HG02884 (cell line): ENCODE measurements at regions not wholly inside any gene's neighbourhood (a gene's known extent, or its start where the extent isn't known, plus 50 kb on each side); places are given as distances from the start of the nearest gene placed in this dataset.
"Not testable (repeated sequence)": the region's sequence is repeated elsewhere in the genome, so short reads cannot be mapped to it uniquely, and the experiment has no call there.

Source experiments
- ATAC-seq: cut with Tn5 transposase; IDR thresholded peaks from one replicate; pipeline ENCODE4 v1.9.1; 2021; ENCODE audit warnings: mild to moderate bottlenecking, moderate library complexity; ENCODE audit not compliant: unreplicated experiment

DNA sequence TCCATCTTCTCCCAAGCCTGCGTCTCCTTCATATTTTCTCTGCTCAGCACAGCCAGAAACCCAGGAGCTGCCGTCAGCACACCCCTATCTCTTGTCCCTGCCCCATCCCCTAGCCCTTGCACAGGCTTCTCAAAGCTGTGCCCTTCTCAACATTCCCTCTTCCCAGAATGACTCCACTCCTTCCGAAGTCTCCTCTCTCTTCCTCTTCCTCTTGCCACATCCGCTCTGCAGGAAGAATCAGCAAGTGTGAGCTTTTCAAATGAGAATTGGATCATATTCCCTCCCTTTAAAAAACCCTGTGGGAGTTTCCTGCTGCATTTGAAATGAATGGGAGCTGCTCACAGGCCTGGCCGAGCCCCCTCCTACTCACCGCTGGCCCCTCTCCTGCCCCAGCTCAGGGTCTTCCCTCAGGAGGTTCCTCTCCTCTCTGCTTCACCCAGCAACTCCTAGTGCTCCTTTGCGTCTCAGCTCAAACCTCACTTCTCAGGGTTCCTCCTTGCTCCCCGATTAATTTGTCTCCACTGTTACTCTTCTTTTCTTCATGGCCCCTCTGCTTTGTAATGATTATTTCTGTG, 528.5 kb upstream of the CCDC196 start:
- ATAC-seq, result no peak

DNA sequence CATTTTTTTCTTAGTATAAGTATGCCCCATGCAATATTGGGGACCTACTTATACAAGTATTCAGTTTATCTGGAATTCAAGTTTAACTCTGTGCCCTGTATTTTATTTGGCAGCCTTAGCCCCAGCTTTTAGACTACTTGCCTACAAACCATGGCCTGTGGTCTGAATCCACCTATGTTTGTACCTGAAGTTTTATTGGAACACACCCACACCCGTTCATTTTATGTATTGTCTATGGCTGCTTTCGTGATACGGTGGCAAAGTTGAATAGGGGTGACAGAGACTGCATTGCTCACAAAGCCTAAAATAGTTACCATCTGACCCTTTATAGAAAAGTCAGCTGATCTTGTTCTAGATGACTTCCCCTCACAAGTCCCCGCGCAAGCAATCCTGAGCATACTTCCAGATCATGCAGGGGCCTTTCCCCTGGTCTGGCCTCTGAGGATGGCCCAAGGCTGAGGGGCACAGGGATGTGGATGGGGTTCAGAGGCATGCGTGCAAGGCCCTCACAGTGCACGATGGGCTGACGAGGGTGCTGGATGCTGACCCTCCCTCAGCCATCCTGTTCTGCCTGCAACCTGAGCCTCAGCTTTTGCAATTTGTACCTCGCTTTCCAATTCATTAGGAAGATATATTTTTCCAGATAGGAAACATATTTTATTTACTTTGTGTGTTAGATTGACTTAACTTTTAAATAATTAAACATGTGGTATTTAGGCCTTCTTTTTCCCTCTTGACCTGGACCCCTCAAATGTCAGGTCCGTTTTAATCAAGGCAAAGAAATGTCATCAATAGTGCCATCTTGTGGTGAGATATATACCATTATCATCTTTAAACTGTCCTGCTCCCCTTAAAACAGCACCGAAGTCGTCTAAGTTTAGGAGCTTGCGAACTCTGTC, 527.3 kb upstream of the CCDC196 start:
- no peak for ATAC-seq

DNA sequence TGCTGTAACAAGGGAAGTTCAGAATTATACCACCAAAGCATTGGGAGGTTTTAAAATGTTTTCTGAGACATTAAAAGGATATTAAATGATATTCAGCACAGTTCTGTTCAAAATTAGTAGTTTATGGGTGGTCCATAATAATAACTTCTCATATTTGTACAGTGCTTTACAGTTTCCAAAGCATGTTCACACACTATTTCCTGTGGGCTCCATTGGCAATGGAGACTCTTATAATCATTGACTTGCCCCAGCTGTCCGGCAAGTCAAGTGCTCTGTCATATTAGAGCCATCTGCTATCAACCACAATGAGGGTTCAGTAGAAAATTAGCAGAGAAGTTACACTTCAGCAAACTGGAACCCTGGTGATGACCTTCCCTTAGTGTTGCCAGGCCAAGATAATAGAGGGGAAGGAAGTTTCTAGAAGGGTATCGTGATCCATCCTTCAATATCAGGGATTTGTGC, 526.6 kb upstream of the CCDC196 start:
- ATAC-seq, result no peak

DNA sequence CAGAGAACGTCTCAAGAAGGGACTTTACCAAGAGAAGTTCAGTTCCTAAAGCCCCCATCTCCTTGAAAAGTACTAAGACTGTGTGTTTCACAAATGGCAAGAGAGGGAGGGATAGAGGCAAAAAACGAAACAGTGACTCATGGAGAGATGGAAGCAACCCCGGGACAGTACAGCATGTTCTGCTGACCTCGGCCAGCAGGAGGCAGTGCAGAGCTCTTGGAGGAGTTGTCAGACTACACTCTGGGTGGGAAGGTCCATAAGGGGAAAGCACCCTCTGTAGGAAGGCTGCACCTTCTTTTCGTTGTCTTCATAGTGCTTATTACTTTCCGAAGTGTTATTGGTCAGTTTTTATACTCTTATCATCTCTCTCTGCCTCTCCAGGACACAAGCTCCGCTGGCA, 525.2 kb upstream of the CCDC196 start:
- no peak for ATAC-seq

DNA sequence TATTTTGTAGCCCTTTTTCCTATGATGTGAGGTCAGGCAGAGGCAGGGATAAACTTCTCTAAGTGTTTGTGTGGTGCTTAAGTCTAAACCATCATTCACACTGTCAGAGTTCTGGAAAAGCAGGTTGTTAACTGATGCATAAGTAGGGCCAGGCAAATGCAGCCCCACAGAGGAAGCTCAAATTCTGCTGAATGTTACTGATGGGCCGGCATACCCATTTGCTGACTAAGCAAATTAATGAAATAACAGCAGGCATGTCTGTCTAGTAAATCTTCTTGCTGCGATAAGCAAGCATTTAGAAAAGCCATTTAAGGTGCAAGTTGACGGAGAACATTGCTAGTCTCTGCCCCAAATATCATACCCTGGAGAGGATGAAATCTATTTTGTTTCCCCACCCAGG, 523.2 kb upstream of the CCDC196 start:
- ATAC-seq, result no peak

DNA sequence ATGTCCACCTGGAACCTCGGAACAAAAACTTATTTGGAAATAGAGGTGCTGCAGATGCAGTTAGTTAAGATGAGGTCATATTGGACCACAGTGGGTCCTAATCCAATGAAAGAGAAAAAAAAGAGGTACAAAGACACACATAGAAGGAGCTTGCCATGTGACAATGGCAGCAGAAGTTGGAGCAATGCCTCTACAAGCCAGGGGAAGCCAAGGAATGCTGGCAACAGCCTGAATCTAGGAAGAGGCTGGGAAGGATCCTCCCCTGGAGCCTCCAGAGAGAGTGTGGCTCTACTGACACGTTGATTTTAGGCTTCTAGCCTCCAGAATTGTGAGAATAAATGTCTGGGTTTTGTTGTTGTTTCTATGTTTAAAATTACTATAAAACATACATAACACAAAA, 521.8 kb upstream of the CCDC196 start:
- ATAC-seq, result no peak

DNA sequence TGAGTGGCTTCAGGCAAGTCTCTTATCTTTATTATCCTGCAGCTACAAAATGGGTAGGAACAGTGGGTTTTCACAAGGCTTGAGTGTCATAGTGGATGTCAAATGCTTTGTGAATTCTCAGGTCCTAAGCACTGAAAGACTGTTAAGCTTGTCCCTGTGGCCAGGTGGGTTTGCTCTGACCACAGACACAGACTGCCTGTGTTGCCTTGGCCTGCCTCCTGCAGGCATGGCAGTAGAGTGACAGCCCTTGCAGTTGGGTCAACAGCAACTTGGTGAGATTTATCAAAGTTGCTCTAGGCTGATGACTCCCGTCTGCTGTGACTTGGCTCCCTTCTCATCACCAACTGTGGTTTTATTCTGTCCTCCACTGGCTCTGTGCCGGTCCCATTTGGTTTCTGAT, 520.0 kb upstream of the CCDC196 start:
- ATAC-seq, result no peak

DNA sequence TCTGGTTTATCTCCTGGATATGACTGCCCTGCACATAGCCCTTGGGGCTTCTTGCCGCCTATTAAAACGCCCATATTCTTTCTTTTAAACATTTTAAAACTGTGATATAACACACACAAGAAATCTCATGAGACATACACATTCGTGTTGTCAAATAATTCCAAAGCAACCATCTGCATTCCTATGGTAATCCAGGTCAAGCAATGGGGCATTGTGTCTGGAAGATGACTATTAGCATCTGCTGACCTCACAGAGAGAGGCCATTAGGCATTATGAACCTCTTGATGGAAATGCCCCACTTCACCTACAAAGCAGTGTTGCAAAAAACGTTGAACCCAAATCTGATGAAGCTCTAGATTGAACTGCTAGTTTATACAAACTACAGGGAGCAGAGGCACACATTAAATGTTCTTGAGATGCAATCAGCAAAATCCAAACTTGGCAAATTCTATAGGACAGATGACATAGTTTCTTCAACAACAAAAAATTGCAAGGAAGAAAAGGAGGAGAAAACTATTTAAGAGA, 513.8 kb upstream of the CCDC196 start:
- ATAC-seq, result no peak

DNA sequence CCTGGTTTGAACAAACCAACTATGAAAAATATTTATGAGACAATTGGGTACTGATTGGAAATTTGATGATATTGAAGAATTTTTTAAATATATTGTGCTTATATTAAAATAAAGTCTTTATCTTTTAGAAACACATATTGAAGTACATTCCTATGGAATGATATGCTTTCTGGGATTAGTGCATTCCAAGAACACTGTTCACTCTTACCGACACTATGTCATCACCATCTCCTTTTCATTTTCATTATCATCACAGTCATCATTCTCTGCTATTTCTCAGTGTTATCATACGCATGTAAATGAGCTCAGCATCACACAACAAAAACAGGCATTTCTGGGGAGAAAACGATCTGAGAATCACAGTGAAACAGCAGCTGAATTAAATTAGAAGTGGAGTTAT, 513.3 kb upstream of the CCDC196 start:
- ATAC-seq, result no peak

DNA sequence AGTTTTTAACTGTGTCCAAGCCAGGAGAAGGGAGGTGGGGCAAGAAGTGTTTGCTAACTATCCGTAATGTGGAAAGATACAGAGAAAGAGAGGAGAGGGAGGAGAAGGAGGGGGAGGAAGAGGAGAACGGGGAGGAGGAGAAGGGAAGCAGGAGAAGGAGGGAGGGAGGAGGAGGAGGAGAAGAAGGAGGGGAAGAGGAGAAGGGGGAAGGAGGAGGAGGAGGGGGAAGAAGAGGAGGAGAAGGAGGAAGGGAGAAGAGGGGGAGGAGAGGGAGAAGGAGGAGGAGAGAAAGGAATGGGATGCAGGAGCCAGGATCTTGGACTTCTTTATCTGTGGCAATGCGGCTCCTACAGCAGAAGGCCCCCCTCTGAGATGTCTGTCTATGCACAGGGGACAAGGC, 510.3 kb upstream of the CCDC196 start:
- ATAC-seq, result no peak

DNA sequence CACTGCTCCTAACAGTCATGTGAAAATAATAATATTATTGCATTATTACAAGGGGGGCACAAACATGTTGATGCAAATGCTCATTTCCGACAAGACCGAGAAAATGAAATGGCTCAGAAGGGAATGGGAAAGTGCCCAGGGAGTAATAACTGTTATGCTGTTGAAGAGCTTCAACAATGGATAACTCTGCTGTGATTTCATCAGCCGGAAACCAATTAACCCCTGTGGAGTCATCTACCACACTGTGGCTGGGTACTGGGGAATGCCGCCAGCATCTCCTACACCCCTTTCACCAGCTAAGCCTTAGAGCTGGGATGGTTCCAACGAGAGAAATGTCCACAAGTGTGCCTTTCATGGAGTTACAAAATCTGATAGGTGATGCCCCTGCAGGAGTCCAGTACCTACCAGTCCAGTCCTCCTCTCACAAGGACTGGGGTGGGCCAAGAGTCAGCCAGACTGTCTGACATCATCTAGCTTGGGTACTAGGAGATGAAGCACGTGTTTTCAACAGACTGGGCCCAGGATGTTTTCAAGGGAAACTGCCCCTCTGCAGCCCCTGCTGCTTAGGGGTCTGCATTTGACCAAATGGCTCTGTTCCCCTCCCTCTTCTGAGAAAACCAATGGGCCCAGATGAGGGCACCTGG, 509.3 kb upstream of the CCDC196 start:
- ATAC-seq, result no peak

DNA sequence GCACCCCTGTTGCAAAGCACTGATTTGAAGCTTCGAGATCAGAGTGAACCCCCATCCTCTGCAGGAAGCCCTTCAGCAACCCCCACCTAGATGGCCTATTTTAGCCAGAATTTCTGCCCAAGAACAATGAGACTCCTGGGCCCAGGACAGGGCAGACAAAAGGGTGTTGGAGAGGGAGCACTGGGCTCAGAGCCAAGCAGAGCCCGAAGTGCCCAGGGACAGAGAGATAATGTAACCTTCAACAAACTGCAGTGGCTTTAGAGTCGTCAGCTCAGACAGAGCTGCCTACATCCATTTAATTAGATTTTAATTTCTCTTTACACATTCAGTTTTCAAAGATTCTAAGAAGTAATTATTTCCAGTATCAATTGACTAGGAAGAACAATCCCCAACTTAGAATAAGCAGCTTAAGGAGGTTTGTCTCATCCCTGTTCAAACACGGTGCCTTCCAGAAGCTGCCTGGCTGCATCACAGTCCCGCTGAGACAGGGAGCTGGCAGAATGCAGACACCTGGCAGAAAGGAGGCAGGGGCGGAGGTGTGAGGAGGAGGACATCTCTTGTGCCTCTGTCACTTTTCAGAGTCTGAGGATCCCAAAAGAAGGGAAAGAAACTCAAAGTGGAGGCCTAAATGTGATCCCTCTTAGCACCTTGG, 504.9 kb upstream of the CCDC196 start:
- no peak for ATAC-seq

DNA sequence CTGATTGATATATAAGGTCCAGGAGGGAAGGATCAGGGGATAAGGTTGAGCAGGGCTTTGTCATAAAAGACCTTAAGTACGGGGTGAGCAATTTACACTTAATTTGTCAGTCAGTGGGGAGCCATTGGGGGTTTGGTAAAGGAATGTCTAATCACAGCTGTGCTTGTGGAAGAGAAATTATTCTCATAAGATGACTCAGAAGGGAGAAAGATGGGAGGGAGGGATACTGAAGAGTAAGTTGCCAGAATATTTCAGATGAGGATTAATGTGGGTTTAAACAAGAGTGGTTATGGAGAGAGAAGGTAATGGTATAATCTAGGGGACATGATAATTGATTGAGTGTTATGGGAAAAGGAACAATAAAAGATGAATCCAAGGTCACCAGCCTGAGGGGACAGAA, 500.1 kb upstream of the CCDC196 start:
- no peak for ATAC-seq

DNA sequence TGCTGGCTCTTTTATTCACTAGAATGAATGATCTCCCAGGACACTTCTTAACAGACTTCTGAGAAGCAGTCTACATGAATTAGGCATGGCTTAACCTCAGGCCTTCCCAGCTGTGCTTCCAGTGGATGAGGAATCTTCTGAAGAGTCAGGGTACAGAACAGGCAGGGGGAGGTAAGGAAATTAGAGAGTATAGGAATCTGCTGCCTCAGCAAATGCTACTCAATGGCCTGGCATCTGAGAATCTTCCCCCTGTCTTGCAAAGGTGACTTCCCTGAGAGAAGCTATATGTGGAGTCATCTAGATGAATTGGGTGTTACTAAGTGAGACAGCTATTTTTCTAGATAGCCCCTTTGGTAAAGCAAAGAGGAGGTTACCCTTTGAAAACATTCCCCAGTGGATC, 496.2 kb upstream of the CCDC196 start:
- ATAC-seq, result no peak

DNA sequence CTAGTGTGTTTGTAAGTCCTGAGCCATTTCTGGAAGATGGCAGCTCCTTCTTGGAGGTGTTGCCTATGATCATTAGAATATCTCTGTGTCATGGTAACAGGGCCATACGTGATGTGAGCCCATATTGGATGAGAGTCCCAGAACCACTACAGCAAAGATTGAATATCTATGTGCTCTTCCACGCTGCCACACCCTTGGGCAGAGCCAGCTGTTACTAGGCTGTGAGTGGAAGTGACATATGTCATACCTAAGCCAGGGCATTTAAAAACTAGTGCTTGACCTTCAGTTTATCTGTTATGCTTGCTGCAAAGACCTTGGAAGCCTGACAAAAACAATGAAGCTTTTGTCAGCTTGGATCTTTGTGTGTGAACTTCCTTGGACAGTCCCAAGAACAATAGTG, 495.1 kb upstream of the CCDC196 start:
- ATAC-seq, result no peak

DNA sequence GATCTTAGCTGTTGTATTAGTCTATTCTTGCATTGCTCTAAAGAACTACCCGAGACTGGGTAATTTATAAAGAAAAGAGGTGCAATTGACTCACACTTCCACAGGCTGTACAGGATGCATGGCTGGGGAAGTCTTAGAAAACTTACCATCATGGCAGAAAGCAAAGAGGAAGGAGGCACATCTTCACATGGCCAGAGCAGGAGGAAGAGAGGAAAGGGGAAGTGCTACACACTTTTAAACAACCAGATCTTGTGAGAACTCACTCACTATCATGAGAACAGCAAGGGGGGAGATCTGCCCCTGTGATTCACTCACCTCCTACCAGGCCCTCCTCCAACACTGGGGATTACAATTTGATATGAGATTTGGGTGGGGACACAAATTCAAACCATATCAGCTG, 494.2 kb upstream of the CCDC196 start:
- ATAC-seq, result not testable (repeated sequence)

DNA sequence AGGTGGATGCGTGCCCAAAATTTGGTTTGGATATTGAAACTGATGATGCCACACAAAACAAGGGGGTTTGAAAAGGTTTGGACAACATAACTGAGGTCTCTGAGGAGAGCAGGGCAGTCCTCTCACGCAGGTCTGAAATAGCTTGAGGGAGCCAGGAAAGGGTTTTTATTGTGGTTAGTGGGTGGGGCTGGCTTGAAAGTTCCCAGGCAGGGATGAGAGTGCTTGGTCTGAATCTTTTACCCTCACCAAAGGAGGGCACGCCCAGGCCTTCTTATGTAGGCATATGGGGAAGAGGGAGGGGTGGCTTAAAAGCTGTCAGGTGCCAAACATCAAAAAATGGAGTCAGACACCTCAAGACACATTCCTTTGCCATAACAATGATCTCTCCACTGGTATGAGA, 493.1 kb upstream of the CCDC196 start:
- ATAC-seq, result no peak

DNA sequence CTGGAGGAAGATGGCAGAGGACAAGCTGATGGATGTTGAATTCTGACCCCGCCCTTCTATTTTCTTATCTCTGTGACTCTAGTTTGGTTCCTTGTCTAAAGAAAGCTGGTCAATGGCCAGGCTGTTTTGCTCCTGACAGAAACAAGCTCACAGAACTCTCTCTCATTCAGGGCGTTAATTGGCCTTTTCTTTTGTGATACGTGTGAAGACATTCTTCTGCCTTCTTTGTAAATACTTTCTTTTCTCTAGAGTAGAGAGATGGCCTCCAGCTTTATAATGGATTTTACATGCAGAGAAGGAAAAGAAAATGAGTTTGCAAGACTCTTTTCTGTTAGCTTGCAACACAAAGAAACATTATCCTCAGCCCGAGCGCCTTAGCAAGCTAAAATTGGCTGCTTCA, 492.2 kb upstream of the CCDC196 start:
- ATAC-seq, result no peak

DNA sequence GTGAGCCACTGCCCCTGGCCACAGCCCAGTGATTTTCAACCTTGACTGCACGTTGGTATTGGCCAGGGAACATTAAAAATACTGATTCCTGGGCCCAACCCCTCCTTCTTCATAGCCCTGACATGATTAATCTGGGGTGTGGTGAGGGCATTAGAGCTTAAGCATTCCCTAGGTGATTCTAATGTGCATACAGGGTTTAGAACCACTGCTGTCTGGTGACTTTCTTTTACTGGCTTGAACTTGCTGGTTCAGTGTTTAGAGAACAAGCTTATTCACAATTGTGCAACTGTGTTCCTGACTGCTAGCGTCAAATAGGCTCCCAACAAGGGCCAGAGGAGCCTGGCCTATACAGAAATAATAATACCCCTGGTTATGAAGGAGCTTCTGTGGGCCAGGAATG, 488.8 kb upstream of the CCDC196 start:
- no peak for ATAC-seq

DNA sequence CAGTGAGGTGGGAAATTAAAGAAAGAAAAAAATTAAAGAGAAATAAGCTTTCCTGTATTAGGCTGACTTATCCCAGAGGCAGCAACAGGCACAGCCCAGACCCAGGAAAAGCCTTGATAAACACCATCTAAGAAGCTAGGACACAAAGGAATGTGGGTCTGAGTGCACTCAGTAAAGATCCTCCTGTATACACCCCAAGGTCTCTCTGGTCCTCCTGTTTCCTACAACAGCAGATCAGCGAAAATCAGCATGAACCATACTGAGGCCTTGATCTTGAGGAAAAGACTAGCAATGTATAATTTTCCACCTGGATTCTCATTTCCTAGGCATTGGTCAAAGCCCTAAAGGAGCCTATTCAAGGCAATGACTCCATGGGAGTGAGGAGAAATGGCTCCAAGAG, 486.3 kb upstream of the CCDC196 start:
- no peak for ATAC-seq

DNA sequence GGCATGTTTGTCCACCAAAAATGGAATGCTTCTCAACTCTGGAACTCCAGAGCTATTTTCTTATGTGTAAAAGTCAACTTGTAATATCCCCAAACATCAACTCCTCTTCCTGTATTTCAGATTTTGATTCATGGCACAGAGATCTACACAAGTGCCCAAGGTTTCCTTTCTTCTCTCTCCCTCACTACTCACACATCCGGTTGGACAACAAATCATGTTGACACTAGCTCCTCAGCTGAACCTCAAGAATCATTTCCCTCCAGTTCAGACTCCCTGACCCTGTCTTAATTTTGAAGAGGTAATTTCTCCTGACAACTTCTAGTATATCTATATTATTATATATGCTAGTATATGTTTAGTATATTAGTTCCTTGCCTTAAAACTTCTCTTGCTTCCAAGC, 485.4 kb upstream of the CCDC196 start:
- ATAC-seq, result no peak
